IMR-90 (cell line): ENCODE measurements at regions not wholly inside any gene's neighbourhood (a gene's known extent, or its start where the extent isn't known, plus 50 kb on each side); places are given as distances from the start of the nearest gene placed in this dataset.

Experiments
- ATAC-seq: fragments of 200-7000 bp; cut with Tn5 transposase; 2 replicates; pipeline ENCODE4 v1.9.1; 2020; ENCODE audit warnings: low read depth, mild to moderate bottlenecking, moderate library complexity
- BruUV-seq: library from RNA; stranded (reverse); fragments of 400-500 nt; replicated peaks from 2 replicates; lab custom pipeline; 2021; lab: Mats Ljungman, UMichigan
- CTCF ChIA-PET: fragments of 300-600 bp; formaldehyde crosslinking; extraction: SDS; loops from one replicate; lab custom pipeline; 2021; ENCODE audit warnings: antibody characterized with exemption; lab: Yijun Ruan, JAX
- POLR2A ChIA-PET: fragments of 300-600 bp; sonication (Branson Sonifier 250); formaldehyde crosslinking; loops from one replicate; lab custom pipeline; 2022; ENCODE audit warnings: antibody characterized with exemption; ENCODE audit not compliant: unreplicated experiment; lab: Charles Lee
- DNase-seq: peaks from one replicate; pipeline ENCODE4 v3.0.0; 2013
- H2AFZ ChIP-seq: replicated peaks from 2 replicates; pipeline ENCODE3; 2013; ENCODE audit warnings: low read length, mild to moderate bottlenecking; ENCODE audit not compliant: poor library complexity
- H2AK5ac ChIP-seq: 2 replicates; pipeline ENCODE4 v1.6.1; 2013; ENCODE audit warnings: low read depth, low read length, inconsistent platforms
- H2AK9ac ChIP-seq: replicated peaks from 2 replicates; pipeline ENCODE3; 2013; ENCODE audit warnings: mild to moderate bottlenecking, low read depth, low read length, moderate library complexity; ENCODE audit not compliant: poor library complexity
- H2BK120ac ChIP-seq: 2 replicates; pipeline ENCODE4 v1.6.1; 2013; ENCODE audit warnings: low read depth, low read length, inconsistent platforms
- H2BK15ac ChIP-seq: 3 replicates; pipeline ENCODE4 v1.6.1; 2013; ENCODE audit warnings: low read depth, low read length, inconsistent platforms
- H2BK20ac ChIP-seq: 2 replicates; pipeline ENCODE4 v1.6.1; 2013; ENCODE audit warnings: low read depth, mild to moderate bottlenecking, inconsistent platforms, low read length, moderate library complexity
- H2BK5ac ChIP-seq: 2 replicates; pipeline ENCODE4 v1.6.1; 2013; ENCODE audit warnings: mild to moderate bottlenecking, low read depth, low read length, inconsistent platforms; ENCODE audit not compliant: poor library complexity, severe bottlenecking
- H3K14ac ChIP-seq: replicated peaks from 2 replicates; pipeline ENCODE4 v1.6.1; 2013; ENCODE audit warnings: low read depth, low read length, inconsistent platforms
- H3K18ac ChIP-seq: 2 replicates; pipeline ENCODE4 v1.6.1; 2013; ENCODE audit warnings: low read depth, low read length, control low read depth
- H3K23ac ChIP-seq: 2 replicates; pipeline ENCODE4 v1.6.1; 2013; ENCODE audit warnings: low read depth, low read length, inconsistent platforms
- H3K27ac ChIP-seq: 2 replicates; pipeline ENCODE4 v1.5.1; 2013; ENCODE audit warnings: mild to moderate bottlenecking, control low read depth, low read length; ENCODE audit not compliant: insufficient read depth
- H3K27me3 ChIP-seq: 2 replicates; pipeline ENCODE4 v1.6.1; 2013; ENCODE audit warnings: low read length; ENCODE audit not compliant: control insufficient read depth, insufficient read depth
- H3K36me3 ChIP-seq: 2 replicates; pipeline ENCODE4 v1.6.1; 2013; ENCODE audit warnings: low read length, mixed read lengths; ENCODE audit not compliant: control insufficient read depth, insufficient read depth
- H3K4ac ChIP-seq: 2 replicates; pipeline ENCODE4 v1.6.1; 2013; ENCODE audit warnings: low read depth, low read length, inconsistent platforms
- H3K4me1 ChIP-seq: 2 replicates; pipeline ENCODE4 v1.6.1; 2013; ENCODE audit warnings: low read length, mixed read lengths; ENCODE audit not compliant: control insufficient read depth, insufficient read depth
- H3K4me2 ChIP-seq: 2 replicates; pipeline ENCODE4 v1.6.1; 2013; ENCODE audit warnings: low read depth, mild to moderate bottlenecking, control low read depth, low read length, moderate library complexity
- H3K4me3 ChIP-seq: 2 replicates; pipeline ENCODE4 v1.5.1; 2013; ENCODE audit warnings: low read depth, mild to moderate bottlenecking, control low read depth, low read length, moderate library complexity; ENCODE audit not compliant: insufficient read depth
- H3K56ac ChIP-seq: 2 replicates; pipeline ENCODE4 v1.6.1; 2013; ENCODE audit warnings: low read length, inconsistent platforms; ENCODE audit not compliant: insufficient read depth; ENCODE audit errors: extremely low read depth
- H3K79me1 ChIP-seq, 2 experiments: 2 replicates each; pipeline ENCODE4 v1.6.1; 2013; ENCODE audit warnings: low read length in 2 of 2, inconsistent platforms in 1 of 2, low read depth in 1 of 2
- H3K9ac ChIP-seq: 2 replicates; pipeline ENCODE4 v1.6.1; 2013; ENCODE audit warnings: low read depth, low read length, control low read depth
- H3K9me1 ChIP-seq: 2 replicates; pipeline ENCODE4 v1.6.1; 2013; ENCODE audit warnings: low read length, inconsistent platforms; ENCODE audit not compliant: insufficient read depth
- H3K9me3 ChIP-seq: 2 replicates; pipeline ENCODE4 v1.6.1; 2013; ENCODE audit warnings: low read length; ENCODE audit not compliant: control insufficient read depth, insufficient read depth
- H4K20me1 ChIP-seq: 2 replicates; pipeline ENCODE4 v1.6.1; 2013; ENCODE audit warnings: low read length, inconsistent platforms; ENCODE audit not compliant: insufficient read depth
- H4K5ac ChIP-seq: 2 replicates; pipeline ENCODE4 v1.6.1; 2013; ENCODE audit warnings: mild to moderate bottlenecking, low read depth, low read length, control low read depth
- H4K8ac ChIP-seq, 2 experiments: 2 replicates each; pipeline ENCODE4 v1.6.1; 2013; ENCODE audit warnings: low read depth in 2 of 2, low read length in 2 of 2, control low read depth in 1 of 2, inconsistent platforms in 1 of 2
- H4K91ac ChIP-seq: 2 replicates; pipeline ENCODE4 v1.6.1; 2013; ENCODE audit warnings: low read depth, low read length, inconsistent platforms; ENCODE audit not compliant: insufficient read depth
- BHLHE40 ChIP-seq: fragments of 150-350 bp; IDR thresholded peaks from 2 replicates; pipeline ENCODE4 v1.6.1; 2016; ENCODE audit warnings: mild to moderate bottlenecking, low read depth, low read length
- WGBS, 2 experiments: methylation state at CpG; one replicate each; pipeline versions ENCODE4 v1.1.5 to v1.1.7; 2013; ENCODE audit warnings: missing lambda C conversion rate in 2 of 2; ENCODE audit not compliant: insufficient read length in 1 of 2; ENCODE audit errors: extremely low coverage in 2 of 2; 5-methylcytosine and 5-hydroxymethylcytosine counted together
- dilution Hi-C: fragments of 300-500 bp; cut with HindIII; formaldehyde crosslinking; loops from one replicate; pipeline ENCODE4 v1.14.3; 2018; ENCODE audit warnings: low sequenced_read_pairs; ENCODE audit not compliant: unreplicated experiment
- in situ Hi-C: fragments of 300-500 bp; cut with MboI; formaldehyde crosslinking; loops from 3 replicates; pipeline ENCODE4 v1.14.3; 2019; ENCODE audit warnings: low sequenced_read_pairs, inconsistent platforms, mixed read lengths
- intact Hi-C: fragments of 100-400 bp; cut with micrococcal nuclease; formaldehyde crosslinking; loops from 2 replicates; pipeline ENCODE4 v1.10.0; 2022

- no peaks in the 10 kb centered on the region for H3K79me1 ChIP-seq
- no peak overlapping the region for H3K4me3 ChIP-seq
- no TSS peak for BruUV-seq
- no peak overlapping the region for H3K18ac ChIP-seq
- H3K27me3 ChIP-seq: no peaks in the 10 kb centered on the region
- no peak overlapping the region for H3K27ac ChIP-seq
- no peak overlapping the region for H2BK5ac ChIP-seq
- H3K9me1 ChIP-seq: no peaks in the 10 kb centered on the region
- H3K36me3 ChIP-seq: no peaks in the 10 kb centered on the region
- TF ChIP-seq BHLHE40: no peak
- no peak overlapping the region for H2AK5ac ChIP-seq
- H3K9ac ChIP-seq: no peak overlapping the region
- intact Hi-C loops (no loop called here), in situ Hi-C loops (no loop called here), dilution Hi-C loops (no loop called here)
- no peak overlapping the region for H2AFZ ChIP-seq
- no peak overlapping the region for H3K23ac ChIP-seq
- H4K91ac ChIP-seq: no peak overlapping the region
- no peak overlapping the region for H2AK9ac ChIP-seq
- no peaks in the 10 kb centered on the region for H3K4me1 ChIP-seq
- DNase-seq (no peak), ATAC-seq (no peak)
- no peak overlapping the region for H3K4me2 ChIP-seq
- no peak overlapping the region for H3K56ac ChIP-seq
- no peak overlapping the region for H2BK15ac ChIP-seq
- no peaks in the 10 kb centered on the region for H4K20me1 ChIP-seq
- ChIA-PET CTCF (no interaction called here), POLR2A (no interaction called here)
- H4K5ac ChIP-seq: no peak overlapping the region
- H2BK120ac ChIP-seq: no peak overlapping the region
- H3K9me3 ChIP-seq: peaks cover 58% of the 10 kb centered on the region
- H4K8ac ChIP-seq: no peak overlapping the region
- no peak overlapping the region for H3K14ac ChIP-seq
- no peak overlapping the region for H3K4ac ChIP-seq
- WGBS, 2 experiments: no CpG with 5 or more reads among the region's 5 CpGs
- no peak overlapping the region for H2BK20ac ChIP-seq
These were observed 203.5 kb upstream of the SALL3 start for GRCh38 chr18:78776151-78776550.
